ENCODE measurements at regions not wholly inside any gene's neighbourhood (a gene's known extent, or its start where the extent isn't known, plus 50 kb on each side); places are given as distances from the start of the nearest gene placed in this dataset.
"Not testable (repeated sequence)": the region's sequence is repeated elsewhere in the genome, so short reads cannot be mapped to it uniquely, and the experiment has no call there.

GRCh38 chrY:19433059-19433458 lies 311.5 kb downstream of the KDM5D start:
- Histone ChIP-seq H3K4me3 (ENCODE audit: low read depth, low read length) (no peak overlapping the region), H3K27me3 (ENCODE audit: insufficient read depth, low read length) (no peaks in the 10 kb centered on the region), H3K4me1 (ENCODE audit: control insufficient read depth, insufficient read depth, low read length, unreplicated experiment) (no peaks in the 10 kb centered on the region), H2AFZ (ENCODE audit: low read length, unreplicated experiment) (no peak overlapping the region), H3K79me2 (ENCODE audit: control insufficient read depth, insufficient read depth, low read length, unreplicated experiment) (no peaks in the 10 kb centered on the region), H3K36me3 (ENCODE audit: insufficient read depth, low read length) (no peaks in the 10 kb centered on the region), H3K27ac (ENCODE audit: low read depth, low read length) (no peak overlapping the region)

DNA sequence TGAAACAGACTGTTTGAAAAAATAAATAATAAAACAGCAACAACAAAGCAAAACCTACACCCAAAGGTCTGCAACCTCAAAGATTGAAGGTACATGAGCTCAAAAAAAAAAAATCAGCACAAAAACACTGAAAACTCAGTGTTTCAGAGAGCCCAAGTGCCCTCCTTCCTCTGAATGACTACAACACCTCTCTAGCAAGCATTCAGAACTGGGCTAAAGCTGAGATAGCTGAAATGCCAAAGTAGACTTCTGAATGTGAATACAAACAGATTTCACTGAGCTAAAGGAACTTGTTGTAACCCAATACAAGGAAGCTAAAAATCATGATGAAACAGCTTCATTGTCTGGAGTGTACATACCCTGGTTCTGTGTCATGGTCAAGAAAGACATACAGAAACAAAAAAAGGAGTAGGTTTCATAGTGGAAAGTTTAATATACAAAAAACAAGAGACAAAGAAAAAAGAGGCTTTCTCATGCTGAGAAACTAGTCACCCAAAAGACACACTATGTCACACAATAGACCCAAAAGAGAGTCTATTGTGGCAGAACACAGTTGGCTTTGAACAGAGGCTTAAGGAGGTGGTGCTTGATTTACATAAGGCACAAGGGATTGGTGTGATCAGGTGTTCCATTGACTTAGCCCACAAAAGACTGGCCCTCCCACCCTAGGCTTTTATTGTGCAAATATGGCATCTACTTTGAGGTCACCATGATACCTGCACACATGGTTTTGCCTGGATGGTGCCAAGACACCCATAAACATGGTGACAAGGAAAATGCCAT lies 316.6 kb downstream of the KDM5D start:
- Histone ChIP-seq H3K79me2 (ENCODE audit: control insufficient read depth, insufficient read depth, low read length, unreplicated experiment) (no peaks in the 10 kb centered on the region), H3K27me3 (ENCODE audit: insufficient read depth, low read length) (no peaks in the 10 kb centered on the region), H3K36me3 (ENCODE audit: insufficient read depth, low read length) (no peaks in the 10 kb centered on the region), H3K4me3 (ENCODE audit: low read depth, low read length) (no peak overlapping the region), H3K27ac (ENCODE audit: low read depth, low read length) (no peak overlapping the region), H3K4me1 (ENCODE audit: control insufficient read depth, insufficient read depth, low read length, unreplicated experiment) (no peaks in the 10 kb centered on the region), H2AFZ (ENCODE audit: low read length, unreplicated experiment) (no peak overlapping the region)

DNA sequence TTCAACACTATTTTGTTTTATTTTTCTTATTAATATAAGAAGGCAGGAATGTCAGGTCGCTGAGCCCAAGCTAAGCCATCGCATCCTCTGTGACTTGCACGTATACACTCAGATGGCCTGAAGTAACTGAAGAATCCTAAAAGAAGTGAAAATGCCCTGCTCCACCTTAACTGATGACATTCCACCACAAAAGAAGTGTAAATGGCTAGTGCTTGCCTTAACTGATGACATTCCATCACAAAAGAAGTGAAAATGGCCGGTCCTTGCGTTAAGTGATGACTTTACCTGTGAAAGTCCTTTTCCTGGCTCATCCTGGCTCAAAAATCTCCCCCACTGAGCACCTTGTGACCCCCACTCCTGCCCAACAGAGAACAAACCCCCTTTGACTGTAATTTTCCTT lies 317.3 kb downstream of the KDM5D start:
- not testable (repeated sequence) for H3K4me3 ChIP-seq (ENCODE audit: low read depth, low read length); H3K79me2 ChIP-seq (ENCODE audit: control insufficient read depth, insufficient read depth, low read length, unreplicated experiment); H3K36me3 ChIP-seq (ENCODE audit: insufficient read depth, low read length); H2AFZ ChIP-seq (ENCODE audit: low read length, unreplicated experiment); H3K27me3 ChIP-seq (ENCODE audit: insufficient read depth, low read length); H3K4me1 ChIP-seq (ENCODE audit: control insufficient read depth, insufficient read depth, low read length, unreplicated experiment); H3K27ac ChIP-seq (ENCODE audit: low read depth, low read length)

DNA sequence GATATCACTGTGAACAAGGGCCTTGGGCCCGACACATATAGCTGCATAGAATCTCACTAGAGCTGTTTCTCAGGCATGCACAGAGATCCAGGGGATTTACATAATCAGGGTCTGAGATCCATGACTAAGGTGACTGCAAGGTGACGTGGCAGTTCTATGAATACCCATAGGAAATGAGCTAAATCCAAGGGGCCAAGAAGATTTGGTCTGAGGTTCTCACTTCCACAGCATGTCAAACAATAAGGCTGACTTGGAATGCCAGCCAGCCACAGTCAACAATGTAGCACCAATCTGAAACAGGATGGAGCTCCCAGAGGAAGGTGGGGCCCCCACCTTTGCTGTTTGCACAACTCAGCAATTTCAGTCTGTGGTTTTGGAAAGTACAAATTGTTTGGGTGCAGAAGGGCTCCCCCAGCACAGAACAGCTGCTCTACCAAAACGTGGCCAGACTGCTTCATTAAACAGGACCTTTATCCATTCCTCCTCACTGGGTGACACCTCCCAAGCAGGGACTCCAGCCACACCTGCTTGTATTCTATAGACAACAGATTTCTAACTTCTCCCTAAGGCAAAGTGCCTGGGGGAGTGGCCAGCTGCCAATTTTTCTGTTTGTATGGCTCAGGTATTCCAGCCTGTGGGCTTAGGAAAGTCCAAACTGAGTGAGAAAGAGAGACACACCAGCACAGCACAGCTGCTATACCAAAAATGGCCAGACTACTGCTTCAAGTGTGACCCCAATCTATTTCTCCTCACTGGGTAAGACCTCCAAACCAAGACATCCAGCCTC lies 333.4 kb downstream of the KDM5D start:
- H3K27me3 ChIP-seq (ENCODE audit: insufficient read depth, low read length) = no peaks in the 10 kb centered on the region
- no peak overlapping the region for H3K27ac ChIP-seq (ENCODE audit: low read depth, low read length)

GRCh38 chrY:19406246-19406645 lies 338.3 kb downstream of the KDM5D start:
- no peaks in the 10 kb centered on the region for H3K36me3 ChIP-seq (ENCODE audit: insufficient read depth, low read length)
- no peak overlapping the region for H3K4me3 ChIP-seq (ENCODE audit: low read depth, low read length)
- no peak overlapping the region for H3K27ac ChIP-seq (ENCODE audit: low read depth, low read length)
- H3K79me2 ChIP-seq (ENCODE audit: control insufficient read depth, insufficient read depth, low read length, unreplicated experiment) = no peaks in the 10 kb centered on the region
- no peaks in the 10 kb centered on the region for H3K4me1 ChIP-seq (ENCODE audit: control insufficient read depth, insufficient read depth, low read length, unreplicated experiment)
- no peaks in the 10 kb centered on the region for H3K27me3 ChIP-seq (ENCODE audit: insufficient read depth, low read length)
- no peak overlapping the region for H2AFZ ChIP-seq (ENCODE audit: low read length, unreplicated experiment)

More for the DNA sequence above, 333.4 kb downstream of the KDM5D start:
- Histone ChIP-seq H3K4me1 (ENCODE audit: control insufficient read depth, insufficient read depth, low read length, unreplicated experiment) (no peaks in the 10 kb centered on the region), H3K36me3 (ENCODE audit: insufficient read depth, low read length) (no peaks in the 10 kb centered on the region), H2AFZ (ENCODE audit: low read length, unreplicated experiment) (no peak overlapping the region), H3K4me3 (ENCODE audit: low read depth, low read length) (no peak overlapping the region), H3K79me2 (ENCODE audit: control insufficient read depth, insufficient read depth, low read length, unreplicated experiment) (no peaks in the 10 kb centered on the region)

DNA sequence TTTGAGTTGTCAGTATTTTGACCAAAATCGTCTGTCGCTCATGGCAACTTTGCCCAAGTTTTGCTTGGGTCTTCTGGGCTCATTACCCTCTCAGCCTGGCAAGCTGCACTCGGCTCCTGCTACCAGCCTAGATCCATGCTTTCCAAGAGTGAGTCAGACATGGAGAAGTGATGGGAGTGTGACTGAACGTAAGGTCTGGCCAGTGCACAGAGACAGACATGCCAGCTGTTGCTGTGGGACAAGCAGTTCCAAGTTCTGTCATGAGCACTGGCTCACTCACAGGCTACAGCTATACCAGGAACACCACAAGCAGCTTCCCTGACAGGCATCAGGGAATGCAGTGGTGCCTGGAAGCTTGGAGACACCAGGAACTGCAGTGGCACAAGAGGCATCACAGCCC lies 338.9 kb downstream of the KDM5D start:
- Histone ChIP-seq H3K4me1 (ENCODE audit: control insufficient read depth, insufficient read depth, low read length, unreplicated experiment) (no peaks in the 10 kb centered on the region), H3K36me3 (ENCODE audit: insufficient read depth, low read length) (no peaks in the 10 kb centered on the region), H3K27ac (ENCODE audit: low read depth, low read length) (no peak overlapping the region), H3K4me3 (ENCODE audit: low read depth, low read length) (no peak overlapping the region), H2AFZ (ENCODE audit: low read length, unreplicated experiment) (no peak overlapping the region), H3K27me3 (ENCODE audit: insufficient read depth, low read length) (no peaks in the 10 kb centered on the region), H3K79me2 (ENCODE audit: control insufficient read depth, insufficient read depth, low read length, unreplicated experiment) (no peaks in the 10 kb centered on the region)

DNA sequence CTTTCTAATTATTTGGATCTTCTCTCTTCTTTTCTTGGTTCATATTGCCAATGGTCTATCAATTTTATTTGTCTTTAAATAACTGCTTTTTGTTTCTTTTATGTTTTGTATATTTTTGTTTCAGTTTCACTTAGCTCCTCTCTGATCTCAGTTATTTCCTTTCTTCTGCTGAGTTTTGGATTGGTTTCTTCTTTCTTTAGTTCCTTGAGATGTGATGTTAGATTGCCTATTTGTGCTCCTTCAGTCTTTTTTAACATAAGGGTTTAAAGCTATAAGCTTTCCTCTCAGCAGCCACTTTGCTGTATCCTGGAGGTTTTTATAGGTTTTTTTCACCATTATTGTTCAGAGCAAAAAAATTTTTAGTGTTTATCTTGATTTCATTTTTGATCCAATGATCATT lies 351.6 kb downstream of the KDM5D start:
- Histone ChIP-seq H3K27ac (ENCODE audit: low read depth, low read length) (no peak overlapping the region), H3K4me1 (ENCODE audit: control insufficient read depth, insufficient read depth, low read length, unreplicated experiment) (no peaks in the 10 kb centered on the region), H3K27me3 (ENCODE audit: insufficient read depth, low read length) (no peaks in the 10 kb centered on the region), H2AFZ (ENCODE audit: low read length, unreplicated experiment) (peak overlapping the region; percentile 64), H3K36me3 (ENCODE audit: insufficient read depth, low read length) (no peaks in the 10 kb centered on the region), H3K79me2 (ENCODE audit: control insufficient read depth, insufficient read depth, low read length, unreplicated experiment) (no peaks in the 10 kb centered on the region), H3K4me3 (ENCODE audit: low read depth, low read length) (no peak overlapping the region)

- H3K36me3 ChIP-seq (ENCODE audit: insufficient read depth, low read length) = no peaks in the 10 kb centered on the region
- H3K27me3 ChIP-seq (ENCODE audit: insufficient read depth, low read length) = no peaks in the 10 kb centered on the region
- no peaks in the 10 kb centered on the region for H3K79me2 ChIP-seq (ENCODE audit: control insufficient read depth, insufficient read depth, low read length, unreplicated experiment)
- no peak overlapping the region for H2AFZ ChIP-seq (ENCODE audit: low read length, unreplicated experiment)
- H3K4me1 ChIP-seq (ENCODE audit: control insufficient read depth, insufficient read depth, low read length, unreplicated experiment) = no peaks in the 10 kb centered on the region
- no peak overlapping the region for H3K4me3 ChIP-seq (ENCODE audit: low read depth, low read length)
- no peak overlapping the region for H3K27ac ChIP-seq (ENCODE audit: low read depth, low read length)
Measured at GRCh38 chrY:19391922-19392321, 352.6 kb downstream of the KDM5D start.

DNA sequence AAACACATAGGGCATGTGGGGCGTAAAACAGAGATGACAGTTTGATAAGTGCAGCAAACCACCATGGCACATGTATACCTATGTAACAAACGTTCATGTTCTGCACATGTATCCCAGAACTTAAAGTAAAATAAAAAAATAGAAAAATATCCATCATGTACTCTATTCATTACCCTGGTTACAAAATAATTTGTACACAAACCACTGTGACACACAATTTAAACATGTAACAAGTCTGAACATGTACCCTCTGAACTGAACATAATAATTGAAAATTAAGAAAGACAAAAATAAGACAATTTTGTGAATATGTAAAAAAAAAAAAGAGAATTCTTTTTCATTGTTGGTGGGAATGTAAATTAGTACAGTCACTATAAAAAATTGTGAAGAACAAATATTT lies 379.2 kb downstream of the KDM5D start:
- Histone ChIP-seq H3K79me2 (ENCODE audit: control insufficient read depth, insufficient read depth, low read length, unreplicated experiment) (no peaks in the 10 kb centered on the region), H3K27me3 (ENCODE audit: insufficient read depth, low read length) (no peaks in the 10 kb centered on the region), H3K27ac (ENCODE audit: low read depth, low read length) (no peak overlapping the region), H3K36me3 (ENCODE audit: insufficient read depth, low read length) (no peaks in the 10 kb centered on the region), H3K4me3 (ENCODE audit: low read depth, low read length) (no peak overlapping the region), H2AFZ (ENCODE audit: low read length, unreplicated experiment) (no peak overlapping the region), H3K4me1 (ENCODE audit: control insufficient read depth, insufficient read depth, low read length, unreplicated experiment) (no peaks in the 10 kb centered on the region)

- Histone ChIP-seq H3K4me1 (ENCODE audit: control insufficient read depth, insufficient read depth, low read length, unreplicated experiment) (peaks cover 17% of the 10 kb centered on the region), H3K4me3 (ENCODE audit: low read depth, low read length) (no peak overlapping the region), H3K27me3 (ENCODE audit: insufficient read depth, low read length) (no peaks in the 10 kb centered on the region), H3K36me3 (ENCODE audit: insufficient read depth, low read length) (no peaks in the 10 kb centered on the region), H2AFZ (ENCODE audit: low read length, unreplicated experiment) (no peak overlapping the region), H3K79me2 (ENCODE audit: control insufficient read depth, insufficient read depth, low read length, unreplicated experiment) (no peaks in the 10 kb centered on the region), H3K27ac (ENCODE audit: low read depth, low read length) (no peak overlapping the region)
Measured at GRCh38 chrY:19357249-19357648, 387.3 kb downstream of the KDM5D start.

DNA sequence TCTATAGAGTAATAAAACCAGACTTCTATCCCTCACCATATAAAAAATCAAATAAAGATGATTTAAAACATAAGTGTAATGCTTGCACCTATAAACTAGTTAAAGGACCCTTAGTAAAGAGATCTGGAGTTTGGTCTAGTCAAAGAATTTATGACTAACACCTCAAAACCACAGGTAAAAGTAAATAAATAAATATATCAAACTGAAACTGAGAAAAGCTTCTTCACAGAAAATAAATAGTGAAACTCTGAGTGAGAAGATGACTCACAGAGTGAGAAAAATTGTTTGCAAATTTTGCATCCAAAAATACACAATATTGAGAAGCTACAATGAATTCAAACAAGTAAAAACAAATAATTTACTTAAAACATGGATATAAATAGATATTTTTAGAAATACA lies 387.8 kb downstream of the KDM5D start:
- Histone ChIP-seq H3K27me3 (ENCODE audit: insufficient read depth, low read length) (no peaks in the 10 kb centered on the region), H3K4me1 (ENCODE audit: control insufficient read depth, insufficient read depth, low read length, unreplicated experiment) (peaks cover 17% of the 10 kb centered on the region), H3K4me3 (ENCODE audit: low read depth, low read length) (no peak overlapping the region), H3K36me3 (ENCODE audit: insufficient read depth, low read length) (no peaks in the 10 kb centered on the region), H2AFZ (ENCODE audit: low read length, unreplicated experiment) (no peak overlapping the region), H3K27ac (ENCODE audit: low read depth, low read length) (no peak overlapping the region), H3K79me2 (ENCODE audit: control insufficient read depth, insufficient read depth, low read length, unreplicated experiment) (no peaks in the 10 kb centered on the region)

Data from ACC112 (cell line).